Mucosa of descending colon (tissue), 3 donors: ENCODE measurements at regions not wholly inside any gene's neighbourhood (a gene's known extent, or its start where the extent isn't known, plus 50 kb on each side); places are given as distances from the start of the nearest gene placed in this dataset.
A peak's percentile ranks its signal among the peaks of the same experiment; 100 is the strongest.

Source experiments
- ATAC-seq: fragments of 200-7000 bp; cut with Tn5 transposase; one replicate; pipeline ENCODE4 v1.9.1; 2020; ENCODE audit warnings: mild to moderate bottlenecking, moderate library complexity
- DNase-seq, 3 donors: peaks; one replicate each; pipeline ENCODE4 v3.0.0-alpha.2; 2020
- H3K36me3 ChIP-seq: fragments of 200-600 bp; one replicate; pipeline ENCODE4 v1.8.0; 2021; ENCODE audit warnings: low read depth, mild to moderate bottlenecking
- H3K4me1 ChIP-seq: fragments of 200-600 bp; one replicate; pipeline ENCODE4 v1.8.0; 2021; ENCODE audit warnings: low read depth, mild to moderate bottlenecking
- H3K4me3 ChIP-seq: fragments of 200-600 bp; one replicate; pipeline ENCODE4 v1.8.0; 2021; ENCODE audit warnings: mild to moderate bottlenecking
- H3K9me3 ChIP-seq: fragments of 200-600 bp; one replicate; pipeline ENCODE4 v1.8.0; 2021; ENCODE audit warnings: mild to moderate bottlenecking
- intact Hi-C, 2 donors: fragments of 100-400 bp; cut with DNase I in 1 of 2; cut with micrococcal nuclease in 1 of 2; formaldehyde crosslinking; loops; one replicate each; pipeline versions ENCODE4 v1.11.0 to v1.11.1; 2022; cut with DNase I, micrococcal nuclease
- TF ChIP-seq, protein P1 (sequence below): fragments of 200-600 bp; IDR thresholded peaks from one replicate; pipeline ENCODE4 v1.8.0; 2022; ENCODE audit warnings: antibody characterized with exemption, mild to moderate bottlenecking
- donor health status: DM: no; HTN: no; CAD: no; lungs with moderate emphysema.
- donor health status: DM: no; HTN: no; CAD: no.
- donor health status: DM: no; HTN: yes; CAD: no.

GRCh38 chr17:77828749-77829539 lies 129.6 kb upstream of the TNRC6C start:
- intact Hi-C loops, result no loop called here
- no peak for ATAC-seq
- Histone ChIP-seq H3K36me3 (no peaks in the 10 kb centered on the region), H3K9me3 (no peaks in the 10 kb centered on the region), H3K4me3 (no peak overlapping the region), H3K4me1 (peaks cover 9% of the 10 kb centered on the region)
- TF ChIP-seq, protein P1, sequence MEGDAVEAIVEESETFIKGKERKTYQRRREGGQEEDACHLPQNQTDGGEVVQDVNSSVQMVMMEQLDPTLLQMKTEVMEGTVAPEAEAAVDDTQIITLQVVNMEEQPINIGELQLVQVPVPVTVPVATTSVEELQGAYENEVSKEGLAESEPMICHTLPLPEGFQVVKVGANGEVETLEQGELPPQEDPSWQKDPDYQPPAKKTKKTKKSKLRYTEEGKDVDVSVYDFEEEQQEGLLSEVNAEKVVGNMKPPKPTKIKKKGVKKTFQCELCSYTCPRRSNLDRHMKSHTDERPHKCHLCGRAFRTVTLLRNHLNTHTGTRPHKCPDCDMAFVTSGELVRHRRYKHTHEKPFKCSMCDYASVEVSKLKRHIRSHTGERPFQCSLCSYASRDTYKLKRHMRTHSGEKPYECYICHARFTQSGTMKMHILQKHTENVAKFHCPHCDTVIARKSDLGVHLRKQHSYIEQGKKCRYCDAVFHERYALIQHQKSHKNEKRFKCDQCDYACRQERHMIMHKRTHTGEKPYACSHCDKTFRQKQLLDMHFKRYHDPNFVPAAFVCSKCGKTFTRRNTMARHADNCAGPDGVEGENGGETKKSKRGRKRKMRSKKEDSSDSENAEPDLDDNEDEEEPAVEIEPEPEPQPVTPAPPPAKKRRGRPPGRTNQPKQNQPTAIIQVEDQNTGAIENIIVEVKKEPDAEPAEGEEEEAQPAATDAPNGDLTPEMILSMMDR, result no peak
- DNase-seq, result no peak

GRCh38 chr17:77829843-77830799 lies 128.4 kb upstream of the TNRC6C start:
- Histone ChIP-seq H3K36me3 (no peaks in the 10 kb centered on the region), H3K4me3 (no peak overlapping the region), H3K9me3 (no peaks in the 10 kb centered on the region), H3K4me1 (peaks cover 13% of the 10 kb centered on the region)
- TF ChIP-seq, protein P1, result no peak
- DNase-seq, result no peak
- intact Hi-C loops, result no loop called here
- peak; percentile 48 for ATAC-seq

- Histone ChIP-seq H3K9me3 (no peaks in the 10 kb centered on the region), H3K36me3 (no peaks in the 10 kb centered on the region), H3K4me1 (peaks cover 13% of the 10 kb centered on the region), H3K4me3 (no peak overlapping the region)
- intact Hi-C loops, result no loop called here
- TF ChIP-seq, protein P1, result no peak
- DNase-seq, result no peak
- ATAC-seq, result no peak
Observed at GRCh38 chr17:77830816-77831473, 127.6 kb upstream of the TNRC6C start.

- Histone ChIP-seq H3K36me3 (no peaks in the 10 kb centered on the region), H3K9me3 (no peaks in the 10 kb centered on the region), H3K4me3 (no peak overlapping the region), H3K4me1 (peaks cover 13% of the 10 kb centered on the region)
- DNase-seq, result peak in 1 of 3 donors; percentile 26
- TF ChIP-seq, protein P1, result no peak
- intact Hi-C loops, result no loop called here
- ATAC-seq, result no peak
Observed at GRCh38 chr17:77831474-77832179, 126.9 kb upstream of the TNRC6C start.

GRCh38 chr17:77832180-77832560 lies 126.3 kb upstream of the TNRC6C start:
- H3K36me3 ChIP-seq, result no peaks in the 10 kb centered on the region
- H3K4me1 ChIP-seq, result peaks cover 13% of the 10 kb centered on the region
- intact Hi-C loops, result no loop called here
- ATAC-seq (no peak), DNase-seq (peak in 1 of 3 donors; percentile 13)
- TF ChIP-seq, protein P1, result no peak
- H3K4me3 ChIP-seq, result no peak overlapping the region
- H3K9me3 ChIP-seq, result no peaks in the 10 kb centered on the region
